Ovary (tissue), 3 donors: ENCODE measurements at regions not wholly inside any gene's neighbourhood (a gene's known extent, or its start where the extent isn't known, plus 50 kb on each side); places are given as distances from the start of the nearest gene placed in this dataset.

Experiments used
- EP300 ChIP-seq: sonication (generic); formaldehyde crosslinking; IDR thresholded peaks from one replicate; pipeline ENCODE4 v1.6.1; 2017; ENCODE audit warnings: antibody characterized with exemption
- POLR2A ChIP-seq: fragments of 450-650 bp; IDR thresholded peaks from one replicate; pipeline ENCODE4 v1.6.1; 2017; ENCODE audit warnings: antibody characterized with exemption, mild to moderate bottlenecking, moderate library complexity
- TF ChIP-seq, protein P1 (sequence below), 3 donors: fragments of 450-650 bp in 2 of 3; fragments of 200-600 bp in 1 of 3; IDR thresholded peaks; one replicate each; pipeline versions ENCODE4 v1.5.1 to v1.8.0; 2016 to 2022; ENCODE audit warnings: antibody characterized with exemption in 3 of 3, mild to moderate bottlenecking in 1 of 3
- donor health status: DM: no; HTN: no; CAD: no.

DNA sequence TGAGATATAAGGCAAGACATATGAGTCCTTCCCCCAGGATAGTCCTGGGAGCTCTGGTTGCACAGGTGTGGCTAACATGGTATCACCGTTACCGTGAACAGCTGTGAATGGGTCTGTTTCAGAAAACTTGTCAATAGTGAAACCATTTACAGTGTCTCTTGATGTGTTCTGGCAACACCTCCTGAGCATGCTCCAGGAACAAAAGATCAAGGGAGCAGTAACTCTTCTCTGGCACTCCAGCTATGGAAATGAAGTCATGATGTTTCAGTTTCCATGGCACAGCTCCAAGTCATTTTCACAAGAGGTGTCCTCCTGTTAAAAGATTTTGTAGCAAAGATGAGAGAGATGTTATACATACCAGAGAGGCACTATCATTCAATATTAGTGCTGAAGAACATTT is 253.7 kb downstream of the SNAPC1 start:
- TF ChIP-seq, protein P1, sequence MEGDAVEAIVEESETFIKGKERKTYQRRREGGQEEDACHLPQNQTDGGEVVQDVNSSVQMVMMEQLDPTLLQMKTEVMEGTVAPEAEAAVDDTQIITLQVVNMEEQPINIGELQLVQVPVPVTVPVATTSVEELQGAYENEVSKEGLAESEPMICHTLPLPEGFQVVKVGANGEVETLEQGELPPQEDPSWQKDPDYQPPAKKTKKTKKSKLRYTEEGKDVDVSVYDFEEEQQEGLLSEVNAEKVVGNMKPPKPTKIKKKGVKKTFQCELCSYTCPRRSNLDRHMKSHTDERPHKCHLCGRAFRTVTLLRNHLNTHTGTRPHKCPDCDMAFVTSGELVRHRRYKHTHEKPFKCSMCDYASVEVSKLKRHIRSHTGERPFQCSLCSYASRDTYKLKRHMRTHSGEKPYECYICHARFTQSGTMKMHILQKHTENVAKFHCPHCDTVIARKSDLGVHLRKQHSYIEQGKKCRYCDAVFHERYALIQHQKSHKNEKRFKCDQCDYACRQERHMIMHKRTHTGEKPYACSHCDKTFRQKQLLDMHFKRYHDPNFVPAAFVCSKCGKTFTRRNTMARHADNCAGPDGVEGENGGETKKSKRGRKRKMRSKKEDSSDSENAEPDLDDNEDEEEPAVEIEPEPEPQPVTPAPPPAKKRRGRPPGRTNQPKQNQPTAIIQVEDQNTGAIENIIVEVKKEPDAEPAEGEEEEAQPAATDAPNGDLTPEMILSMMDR (IDR thresholded peaks at IDR 0.05): no peak
- TF ChIP-seq POLR2A (no peak), EP300 (no peak)
